Liver (tissue), 7 donors: ENCODE measurements at regions not wholly inside any gene's neighbourhood (a gene's known extent, or its start where the extent isn't known, plus 50 kb on each side); places are given as distances from the start of the nearest gene placed in this dataset.
"Not testable (repeated sequence)": the region's sequence is repeated elsewhere in the genome, so short reads cannot be mapped to it uniquely, and the experiment has no call there.

ENCODE experiments used
- DNase-seq: peaks from one replicate; pipeline ENCODE4 v3.0.0-alpha.2; 2017; ENCODE audit warnings: low spot score
- H3K27ac ChIP-seq, 2 donors: one replicate each; pipeline ENCODE4 v1.7.0; 2013; ENCODE audit warnings: inconsistent platforms in 2 of 2, low read length in 2 of 2, control low read depth in 1 of 2, low read depth in 1 of 2, mild to moderate bottlenecking in 1 of 2
- H3K27me3 ChIP-seq, 4 donors: one replicate each; pipeline versions ENCODE4 v1.6.1 to v1.7.0; 2013; ENCODE audit warnings: low read length in 3 of 4, inconsistent platforms in 1 of 4, mild to moderate bottlenecking in 1 of 4, moderate library complexity in 1 of 4; ENCODE audit not compliant: control insufficient read depth in 4 of 4, insufficient read depth in 4 of 4
- H3K36me3 ChIP-seq, 4 donors: one replicate each; pipeline versions ENCODE4 v1.6.1 to v1.7.0; 2013; ENCODE audit warnings: low read length in 3 of 4, mild to moderate bottlenecking in 3 of 4, low read depth in 1 of 4, moderate library complexity in 1 of 4; ENCODE audit not compliant: control insufficient read depth in 4 of 4, insufficient read depth in 3 of 4
- H3K4me1 ChIP-seq, 4 donors: one replicate each; pipeline versions ENCODE4 v1.6.1 to v1.7.0; 2013; ENCODE audit warnings: low read length in 3 of 4, mild to moderate bottlenecking in 3 of 4, moderate library complexity in 1 of 4; ENCODE audit not compliant: control insufficient read depth in 4 of 4, insufficient read depth in 4 of 4
- H3K4me3 ChIP-seq, 3 donors: one replicate each; pipeline versions ENCODE4 v1.6.1 to v1.7.0; 2013; ENCODE audit warnings: low read length in 3 of 3, control low read depth in 1 of 3, low read depth in 1 of 3, mild to moderate bottlenecking in 1 of 3
- H3K9ac ChIP-seq, 2 donors: one replicate each; pipeline ENCODE4 v1.7.0; 2013; ENCODE audit warnings: low read length in 2 of 2, mild to moderate bottlenecking in 2 of 2, moderate library complexity in 2 of 2, control low read depth in 1 of 2, low read depth in 1 of 2
- H3K9me3 ChIP-seq, 4 donors: one replicate each; pipeline versions ENCODE4 v1.6.1 to v1.7.0; 2013; ENCODE audit warnings: low read length in 3 of 4; ENCODE audit not compliant: control insufficient read depth in 4 of 4
- ATF3 ChIP-seq: IDR thresholded peaks from 2 replicates; pipeline ENCODE4 v1.6.1; 2016; ENCODE audit warnings: antibody characterized with exemption
- RAD21 ChIP-seq, 2 donors: IDR thresholded peaks; 2 replicates each; pipeline ENCODE4 v1.6.1; 2016; ENCODE audit warnings: antibody characterized with exemption in 2 of 2, mild to moderate bottlenecking in 2 of 2
- RXRA ChIP-seq, 2 donors: IDR thresholded peaks; 2 replicates each; pipeline ENCODE4 v1.6.1; 2017 to 2018; ENCODE audit warnings: antibody characterized with exemption in 2 of 2, mild to moderate bottlenecking in 1 of 2
- WGBS: extraction: QIAGEN DNeasy Blood & Tissue Kit; methylation state at CpG from one replicate; pipeline ENCODE4 v1.1.7; 2013; 5-methylcytosine and 5-hydroxymethylcytosine counted together
- donor health status: healthy.
- donor health status: healthy.
- donor health status: healthy.
- donor health status: healthy.

- no peak overlapping the region for H3K9ac ChIP-seq
- H3K4me3 ChIP-seq, result no peak overlapping the region
- WGBS, result 59% methylated on average over 21 of the region's 21 CpGs
- H3K27ac ChIP-seq, result no peak overlapping the region
- no peak for DNase-seq
- no peaks in the 10 kb centered on the region for H3K9me3 ChIP-seq
- no peaks in the 10 kb centered on the region for H3K36me3 ChIP-seq
- TF ChIP-seq ATF3 (no peak), RAD21 (IDR thresholded peaks at IDR 0.05) (peak in 1 of 2 donors; percentile 3), RXRA (IDR thresholded peaks at IDR 0.05) (no peak)
- H3K27me3 ChIP-seq, result no peaks in the 10 kb centered on the region
- H3K4me1 ChIP-seq, result peaks cover 0 to 6% (median 1%) of the 10 kb centered on the region in 4 donors
These were observed 122.4 kb downstream of the LAT start for GRCh38 chr16:29107299-29107698.

- not testable (repeated sequence) for H3K4me3 ChIP-seq, DNase-seq, H3K9me3 ChIP-seq, H3K27me3 ChIP-seq, H3K4me1 ChIP-seq, H3K36me3 ChIP-seq, H3K27ac ChIP-seq, H3K9ac ChIP-seq
- WGBS, result 84% methylated on average over 8 of the region's 8 CpGs
These were observed 121.5 kb downstream of the LAT start for GRCh38 chr16:29106259-29106908.

- not testable (repeated sequence) for H3K36me3 ChIP-seq, H3K9me3 ChIP-seq, H3K9ac ChIP-seq, H3K27ac ChIP-seq, DNase-seq, H3K27me3 ChIP-seq, H3K4me3 ChIP-seq, H3K4me1 ChIP-seq
- WGBS, result 78% methylated on average over 2 of the region's 4 CpGs
These were observed 119.7 kb downstream of the LAT start for GRCh38 chr16:29104600-29104999.

GRCh38 chr16:29097965-29098364, 113.1 kb downstream of the LAT start:
- WGBS, result 87% methylated on average over 1 of the region's 3 CpGs
- H3K4me1 ChIP-seq, H3K9ac ChIP-seq, H3K4me3 ChIP-seq, DNase-seq, H3K27me3 ChIP-seq, H3K36me3 ChIP-seq, H3K27ac ChIP-seq, H3K9me3 ChIP-seq: not testable (repeated sequence)

- H3K27me3 ChIP-seq, H3K36me3 ChIP-seq, H3K9me3 ChIP-seq, H3K27ac ChIP-seq, DNase-seq, H3K4me1 ChIP-seq, H3K9ac ChIP-seq, H3K4me3 ChIP-seq: not testable (repeated sequence)
- WGBS, result 23% methylated on average over 11 of the region's 13 CpGs
- TF ChIP-seq RAD21 (IDR thresholded peaks at IDR 0.05), result peak; percentile 21 to 40
These were observed 110.1 kb downstream of the LAT start for GRCh38 chr16:29094729-29095624.

- not testable (repeated sequence) for H3K9me3 ChIP-seq, H3K27ac ChIP-seq, H3K4me3 ChIP-seq, DNase-seq, H3K4me1 ChIP-seq, H3K27me3 ChIP-seq, H3K9ac ChIP-seq, H3K36me3 ChIP-seq
- 24% methylated on average over 3 of the region's 3 CpGs for WGBS
These were observed 109.5 kb downstream of the LAT start for GRCh38 chr16:29094325-29094724.

GRCh38 chr16:29089679-29090078, 104.8 kb downstream of the LAT start:
- not testable (repeated sequence) for H3K9ac ChIP-seq

GRCh38 chr16:29087673-29088072, 102.8 kb downstream of the LAT start:
- WGBS, result 91% methylated on average over 4 of the region's 4 CpGs
- not testable (repeated sequence) for H3K4me1 ChIP-seq, H3K4me3 ChIP-seq, H3K9me3 ChIP-seq, H3K27me3 ChIP-seq, DNase-seq, H3K9ac ChIP-seq, H3K36me3 ChIP-seq, H3K27ac ChIP-seq

More at GRCh38 chr16:29089679-29090078, 104.8 kb downstream of the LAT start:
- not testable (repeated sequence) for H3K4me1 ChIP-seq, H3K27me3 ChIP-seq, DNase-seq, H3K27ac ChIP-seq, H3K4me3 ChIP-seq, H3K9me3 ChIP-seq, H3K36me3 ChIP-seq
